GM10266 (cell line): ENCODE measurements at regions not wholly inside any gene's neighbourhood (a gene's known extent, or its start where the extent isn't known, plus 50 kb on each side); places are given as distances from the start of the nearest gene placed in this dataset.

Source experiments
- DNase-seq: peaks from one replicate; pipeline ENCODE4 v3.0.0; 2012; ENCODE audit errors: extremely low spot score
- TF ChIP-seq, protein P1 (sequence below): IDR thresholded peaks from 2 replicates; pipeline ENCODE4 v1.5.1; 2012; ENCODE audit warnings: mild to moderate bottlenecking, low read depth; ENCODE audit not compliant: control insufficient read depth, insufficient read depth; ENCODE audit errors: missing control alignments

- TF ChIP-seq, protein P1, sequence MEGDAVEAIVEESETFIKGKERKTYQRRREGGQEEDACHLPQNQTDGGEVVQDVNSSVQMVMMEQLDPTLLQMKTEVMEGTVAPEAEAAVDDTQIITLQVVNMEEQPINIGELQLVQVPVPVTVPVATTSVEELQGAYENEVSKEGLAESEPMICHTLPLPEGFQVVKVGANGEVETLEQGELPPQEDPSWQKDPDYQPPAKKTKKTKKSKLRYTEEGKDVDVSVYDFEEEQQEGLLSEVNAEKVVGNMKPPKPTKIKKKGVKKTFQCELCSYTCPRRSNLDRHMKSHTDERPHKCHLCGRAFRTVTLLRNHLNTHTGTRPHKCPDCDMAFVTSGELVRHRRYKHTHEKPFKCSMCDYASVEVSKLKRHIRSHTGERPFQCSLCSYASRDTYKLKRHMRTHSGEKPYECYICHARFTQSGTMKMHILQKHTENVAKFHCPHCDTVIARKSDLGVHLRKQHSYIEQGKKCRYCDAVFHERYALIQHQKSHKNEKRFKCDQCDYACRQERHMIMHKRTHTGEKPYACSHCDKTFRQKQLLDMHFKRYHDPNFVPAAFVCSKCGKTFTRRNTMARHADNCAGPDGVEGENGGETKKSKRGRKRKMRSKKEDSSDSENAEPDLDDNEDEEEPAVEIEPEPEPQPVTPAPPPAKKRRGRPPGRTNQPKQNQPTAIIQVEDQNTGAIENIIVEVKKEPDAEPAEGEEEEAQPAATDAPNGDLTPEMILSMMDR, result peak; percentile 26
These were observed 390.4 kb downstream of the ARHGEF28 start for GRCh38 chr5:74016373-74016772.

DNA sequence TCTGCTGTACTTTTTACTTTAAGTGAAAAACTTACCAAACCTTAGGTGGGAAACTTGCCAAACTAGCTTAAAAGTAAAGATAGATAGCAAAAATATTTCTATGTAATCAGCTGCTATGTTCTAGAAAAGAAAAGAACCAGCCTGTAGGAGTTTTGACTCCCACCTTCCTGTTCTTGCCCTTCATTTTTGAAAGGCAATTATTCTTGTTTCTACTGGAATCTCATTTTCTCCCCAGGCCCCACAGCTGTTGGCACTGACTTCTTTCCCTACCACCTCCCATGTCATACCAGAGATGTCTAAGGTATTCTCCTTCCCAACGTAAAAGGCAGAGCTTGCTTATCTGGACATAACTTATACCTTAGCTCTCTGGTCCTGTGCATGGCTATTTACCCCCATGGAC lies 389.7 kb downstream of the ARHGEF28 start:
- TF ChIP-seq, protein P1, result no peak
- DNase-seq, result no peak

More at GRCh38 chr5:74016373-74016772, 390.4 kb downstream of the ARHGEF28 start:
- peak; percentile 5 for DNase-seq

DNA sequence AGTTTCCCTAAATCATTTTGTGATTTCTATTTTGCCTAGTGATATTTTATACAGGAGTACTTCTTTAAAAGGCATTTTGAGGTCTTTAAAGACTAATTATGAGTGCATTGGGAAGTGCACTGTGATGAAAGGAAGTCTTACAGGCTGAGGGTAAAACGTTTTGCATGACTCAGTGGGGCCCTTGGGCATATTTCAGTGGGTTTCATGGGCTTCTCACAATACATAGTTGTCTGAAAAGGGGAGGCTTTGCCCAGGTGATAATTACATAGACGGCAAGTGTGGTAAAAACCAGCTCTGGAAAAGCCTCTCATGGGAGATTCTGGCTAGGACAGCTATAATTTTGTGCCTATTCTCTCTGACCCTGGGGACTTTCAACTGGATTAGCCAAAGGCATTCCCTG lies 387.2 kb downstream of the ARHGEF28 start:
- TF ChIP-seq, protein P1, result no peak
- DNase-seq, result no peak

GRCh38 chr5:74009502-74009901 lies 383.5 kb downstream of the ARHGEF28 start:
- no peak for DNase-seq
- TF ChIP-seq, protein P1, result no peak

- no peak for DNase-seq
- TF ChIP-seq, protein P1, result no peak
These were observed 381.2 kb downstream of the ARHGEF28 start for GRCh38 chr5:74007193-74007592.

GRCh38 chr5:73999297-73999696 lies 373.3 kb downstream of the ARHGEF28 start:
- TF ChIP-seq, protein P1, result no peak
- DNase-seq, result no peak

GRCh38 chr5:73998489-73998888 lies 372.5 kb downstream of the ARHGEF28 start:
- TF ChIP-seq, protein P1, result no peak
- no peak for DNase-seq
